K562 (cell line): ENCODE measurements at regions not wholly inside any gene's neighbourhood (a gene's known extent, or its start where the extent isn't known, plus 50 kb on each side); places are given as distances from the start of the nearest gene placed in this dataset.
A peak's percentile ranks its signal among the peaks of the same experiment; 100 is the strongest.

Source experiments
- ARHGAP35 ChIP-seq: fragments of 450-650 bp; IDR thresholded peaks from 2 replicates; pipeline ENCODE4 v1.6.1; 2018; ENCODE audit not compliant: partially characterized antibody
- ARID3A ChIP-seq: IDR thresholded peaks from 2 replicates; pipeline ENCODE4 v1.6.1; 2012; ENCODE audit warnings: low read depth, low read length, improper control_type of control experiment, borderline replicate concordance
- ASH1L ChIP-seq: fragments of 450-650 bp; IDR thresholded peaks from 2 replicates; pipeline ENCODE4 v1.6.1; 2018; ENCODE audit warnings: borderline replicate concordance, mild to moderate bottlenecking, low read depth; ENCODE audit not compliant: partially characterized antibody
- BMI1 ChIP-seq: fragments of 150-350 bp; IDR thresholded peaks from 2 replicates; pipeline ENCODE4 v1.6.1; 2014; ENCODE audit warnings: low read length
- CBFA2T3 ChIP-seq: fragments of 450-650 bp; IDR thresholded peaks from 2 replicates; pipeline ENCODE4 v1.6.1; 2017
- CHD1 ChIP-seq: fragments of 200-600 bp; sonication (generic); IDR thresholded peaks from one replicate; pipeline ENCODE4 v1.6.1; 2012; ENCODE audit warnings: mild to moderate bottlenecking, moderate library complexity, low read length, inconsistent platforms
- EWSR1 ChIP-seq: fragments of 450-650 bp; IDR thresholded peaks from 2 replicates; pipeline ENCODE4 v1.6.1; 2018; ENCODE audit warnings: borderline replicate concordance, mild to moderate bottlenecking, low read depth, moderate library complexity; ENCODE audit not compliant: partially characterized antibody
- FOXO4 ChIP-seq: fragments of 450-650 bp; formaldehyde crosslinking; IDR thresholded peaks from 2 replicates; pipeline ENCODE4 v1.4.0; 2020; ENCODE audit warnings: mild to moderate bottlenecking, moderate library complexity
- GATAD2B ChIP-seq: fragments of 450-650 bp; IDR thresholded peaks from 2 replicates; pipeline ENCODE4 v1.6.1; 2017; ENCODE audit warnings: mild to moderate bottlenecking, borderline replicate concordance
- HCFC1 ChIP-seq: IDR thresholded peaks from 2 replicates; pipeline ENCODE4 v1.6.1; 2012; ENCODE audit warnings: low read depth, low read length, improper control_type of control experiment
- JUNB ChIP-seq: fragments of 450-650 bp; formaldehyde crosslinking; conservative IDR thresholded peaks from 2 replicates; pipeline ENCODE4 v1.4.0; 2020; ENCODE audit warnings: mild to moderate bottlenecking
- JUND ChIP-seq, 2 experiments: IDR thresholded peaks; 2 replicates in 1 of 2; 3 replicates in 1 of 2; pipeline ENCODE4 v1.6.1; 2011; ENCODE audit warnings: borderline replicate concordance in 2 of 2, low read depth in 2 of 2, low read length in 2 of 2, improper control_type of control experiment in 1 of 2, missing biosample characterization in 1 of 2, missing genetic modification characterization in 1 of 2, missing genetic modification reagents in 1 of 2
- MAFG ChIP-seq: fragments of 450-650 bp; conservative IDR thresholded peaks from 2 replicates; pipeline ENCODE4 v1.6.1; 2016; ENCODE audit warnings: missing genetic modification characterization, missing compliant biosample characterization
- MCM5 ChIP-seq: fragments of 450-650 bp; IDR thresholded peaks from 2 replicates; pipeline ENCODE4 v1.6.1; 2016; ENCODE audit warnings: low read depth
- NFE2 ChIP-seq: IDR thresholded peaks from 2 replicates; pipeline ENCODE4 v1.6.1; 2014; ENCODE audit warnings: antibody characterized with exemption, low read depth
- POU5F1 ChIP-seq: fragments of 150-350 bp; IDR thresholded peaks from 2 replicates; pipeline ENCODE4 v1.6.1; 2014; ENCODE audit warnings: borderline replicate concordance, low read length, low read depth, mild to moderate bottlenecking; ENCODE audit not compliant: partially characterized antibody
- PURB ChIP-seq: sonication (generic); formaldehyde crosslinking; IDR thresholded peaks from 2 replicates; pipeline ENCODE4 v1.9.0; 2021; ENCODE audit warnings: low read depth, mild to moderate bottlenecking, missing genetic modification reagents
- PYGO2 ChIP-seq: fragments of 450-650 bp; IDR thresholded peaks from 2 replicates; pipeline ENCODE4 v1.6.1; 2016; ENCODE audit warnings: mild to moderate bottlenecking, missing genetic modification characterization, moderate library complexity, missing compliant biosample characterization
- SIX5 ChIP-seq, 2 experiments: IDR thresholded peaks; 2 replicates each; pipeline ENCODE4 v1.6.1; 2011; ENCODE audit warnings: low read length in 2 of 2, borderline replicate concordance in 1 of 2, low read depth in 1 of 2, mild to moderate bottlenecking in 1 of 2, moderate library complexity in 1 of 2; ENCODE audit not compliant: insufficient read depth in 1 of 2
- STAT5B ChIP-seq: fragments of 250-450 bp; sonication (Bioruptor Pico); IDR thresholded peaks from 2 replicates; pipeline ENCODE4 v1.8.0; 2021; ENCODE audit warnings: mild to moderate bottlenecking, inconsistent platforms
- SUPT5H ChIP-seq: fragments of 450-650 bp; IDR thresholded peaks from 2 replicates; pipeline ENCODE4 v1.6.1; 2016
- U2AF2 ChIP-seq: fragments of 200-400 bp; formaldehyde crosslinking; optimal IDR thresholded peaks from 2 replicates; pipeline ENCODE3; 2017; ENCODE audit warnings: low read depth, mild to moderate bottlenecking, low read length
- ZNF124 ChIP-seq: sonication (generic); formaldehyde crosslinking; IDR thresholded peaks from 2 replicates; pipeline ENCODE4 v1.8.1; 2022; ENCODE audit warnings: missing genetic modification reagents
- ZNF165 ChIP-seq: fragments of 250-450 bp; sonication (Bioruptor Pico); IDR thresholded peaks from 2 replicates; pipeline ENCODE4 v1.4.0; 2020; ENCODE audit warnings: borderline replicate concordance
- ZNF324 ChIP-seq: fragments of 250-450 bp; sonication (Bioruptor Pico); IDR thresholded peaks from 2 replicates; pipeline ENCODE4 v1.4.0; 2020; ENCODE audit warnings: mild to moderate bottlenecking
- ZNF347 ChIP-seq: fragments of 450-650 bp; formaldehyde crosslinking; IDR thresholded peaks from 2 replicates; pipeline ENCODE4 v1.4.0; 2020; ENCODE audit warnings: low read depth, mild to moderate bottlenecking, moderate library complexity
- ZSCAN32 ChIP-seq: fragments of 450-650 bp; formaldehyde crosslinking; IDR thresholded peaks from 2 replicates; pipeline ENCODE4 v1.4.0; 2020; ENCODE audit warnings: mild to moderate bottlenecking, moderate library complexity

- no peak for TF ChIP-seq CHD1
- no peak for TF ChIP-seq GATAD2B
- TF ChIP-seq JUNB (CRISPR knock-in tag): no peak
- TF ChIP-seq ZNF124 (CRISPR knock-in tag): no peak
- TF ChIP-seq SIX5 (IDR thresholded peaks at IDR 0.05; ENCODE audit: borderline replicate concordance in 1 of 2, insufficient read depth in 1 of 2, low read depth in 1 of 2, low read length in 2 of 2): no peak
- no peak for TF ChIP-seq ZNF347
- TF ChIP-seq U2AF2: no peak
- no peak for TF ChIP-seq EWSR1
- TF ChIP-seq POU5F1: no peak
- no peak for TF ChIP-seq MAFG (tag)
- peak; percentile 91 for TF ChIP-seq JUND (IDR thresholded peaks at IDR 0.05; ENCODE audit: borderline replicate concordance, low read depth, low read length)
- peak; percentile 79; the same call in 2 of the 3 replicates for TF ChIP-seq JUND (tag; IDR thresholded peaks at IDR 0.05; ENCODE audit: borderline replicate concordance, low read depth, low read length)
- TF ChIP-seq ZSCAN32 (CRISPR knock-in tag): no peak
- TF ChIP-seq HCFC1: no peak
- no peak for TF ChIP-seq ARHGAP35
- no peak for TF ChIP-seq MCM5
- no peak for TF ChIP-seq SUPT5H
- TF ChIP-seq NFE2: 0 out of 2 replicates have a peak, but pooled peaks have one; percentile 22
- TF ChIP-seq FOXO4 (CRISPR knock-in tag): no peak
- TF ChIP-seq CBFA2T3: no peak
- TF ChIP-seq BMI1: no peak
- TF ChIP-seq ZNF165 (CRISPR knock-in tag): peak; percentile 46; the same call in 1 of the 2 replicates
- no peak for TF ChIP-seq ASH1L
- no peak for TF ChIP-seq ARID3A
- peak; percentile 49; the same call in 1 of the 2 replicates for TF ChIP-seq PYGO2 (tag)
- no peak for TF ChIP-seq PURB (CRISPR knock-in tag)
- no peak for TF ChIP-seq ZNF324 (CRISPR knock-in tag)
- no peak for TF ChIP-seq STAT5B
These were observed 182.8 kb downstream of the ICE1 start (continued) for GRCh38 chr5:5605170-5605764.
